ENCODE measurements at regions not wholly inside any gene's neighbourhood (a gene's known extent, or its start where the extent isn't known, plus 50 kb on each side); places are given as distances from the start of the nearest gene placed in this dataset.

DNA sequence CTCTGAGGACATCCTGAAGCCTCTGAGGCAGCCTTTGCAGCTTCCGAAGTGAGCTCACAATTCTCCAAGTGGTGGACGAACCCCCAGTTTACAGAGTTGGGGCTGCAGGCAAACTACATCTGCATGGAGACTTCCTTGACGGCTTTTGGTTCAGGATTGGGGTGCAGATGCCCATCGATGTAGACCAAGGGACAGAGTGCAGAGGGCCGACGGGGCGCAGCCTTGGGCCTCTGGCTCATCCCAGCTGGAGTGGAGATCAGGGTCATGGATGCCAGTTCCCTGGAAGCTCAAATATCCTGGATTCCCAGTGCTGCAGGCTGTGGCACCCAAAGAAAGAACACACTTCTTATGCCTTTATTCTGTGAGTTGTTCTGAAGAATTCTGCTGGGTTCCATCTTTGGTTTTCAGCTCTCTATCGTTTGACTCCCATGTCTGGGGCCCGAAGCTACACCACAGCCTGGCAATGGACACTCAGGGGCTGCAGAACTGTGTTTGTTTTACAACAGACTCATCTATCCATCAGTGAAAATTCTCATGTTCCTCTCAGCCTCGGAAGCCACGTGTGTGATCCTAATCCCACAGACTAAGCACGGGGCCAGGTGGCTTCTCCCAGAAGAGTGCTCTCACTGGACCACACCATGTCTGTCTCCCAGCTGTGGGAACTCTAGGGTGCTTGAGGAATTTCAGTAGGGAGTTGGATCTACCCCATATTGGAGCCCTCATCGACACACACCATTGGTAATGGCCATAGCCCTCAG is 414.1 kb upstream of the MYT1L start:
- Mint-ChIP-seq H3K27ac (no peak overlapping the region), H3K4me1 (peaks cover 31% of the 10 kb centered on the region), H3K36me3 (ENCODE audit: low read depth) (no peaks in the 10 kb centered on the region), H3K4me3 (no peak overlapping the region), H3K27me3 (ENCODE audit: low read depth, poor library complexity) (peaks cover 11% of the 10 kb centered on the region), H3K9me3 (peaks cover 6% of the 10 kb centered on the region)
- TF ChIP-seq, protein P1, sequence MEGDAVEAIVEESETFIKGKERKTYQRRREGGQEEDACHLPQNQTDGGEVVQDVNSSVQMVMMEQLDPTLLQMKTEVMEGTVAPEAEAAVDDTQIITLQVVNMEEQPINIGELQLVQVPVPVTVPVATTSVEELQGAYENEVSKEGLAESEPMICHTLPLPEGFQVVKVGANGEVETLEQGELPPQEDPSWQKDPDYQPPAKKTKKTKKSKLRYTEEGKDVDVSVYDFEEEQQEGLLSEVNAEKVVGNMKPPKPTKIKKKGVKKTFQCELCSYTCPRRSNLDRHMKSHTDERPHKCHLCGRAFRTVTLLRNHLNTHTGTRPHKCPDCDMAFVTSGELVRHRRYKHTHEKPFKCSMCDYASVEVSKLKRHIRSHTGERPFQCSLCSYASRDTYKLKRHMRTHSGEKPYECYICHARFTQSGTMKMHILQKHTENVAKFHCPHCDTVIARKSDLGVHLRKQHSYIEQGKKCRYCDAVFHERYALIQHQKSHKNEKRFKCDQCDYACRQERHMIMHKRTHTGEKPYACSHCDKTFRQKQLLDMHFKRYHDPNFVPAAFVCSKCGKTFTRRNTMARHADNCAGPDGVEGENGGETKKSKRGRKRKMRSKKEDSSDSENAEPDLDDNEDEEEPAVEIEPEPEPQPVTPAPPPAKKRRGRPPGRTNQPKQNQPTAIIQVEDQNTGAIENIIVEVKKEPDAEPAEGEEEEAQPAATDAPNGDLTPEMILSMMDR (IDR thresholded peaks at IDR 0.05) = no peak
- no peak for DNase-seq

DNA sequence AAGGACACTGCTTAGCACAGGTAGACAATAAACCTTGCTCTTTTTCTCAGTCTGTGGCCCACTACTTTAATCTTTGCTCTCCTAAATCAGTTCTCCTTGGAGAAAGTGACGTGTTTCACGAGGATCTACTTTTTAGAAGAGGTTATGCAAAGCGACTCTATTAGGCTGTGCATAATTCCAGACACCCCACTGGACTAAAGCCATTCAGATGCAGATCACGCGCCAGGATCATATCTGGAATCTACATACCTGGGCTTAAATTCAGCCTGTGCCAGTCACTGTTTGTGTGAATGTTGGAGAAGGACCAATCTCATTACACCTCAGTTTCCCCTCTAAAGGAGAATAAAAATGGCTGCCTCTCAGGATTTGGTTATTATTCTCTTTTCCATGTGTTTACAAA is 413.0 kb upstream of the MYT1L start:
- TF ChIP-seq, protein P1 (IDR thresholded peaks at IDR 0.05) = no peak
- no peak for DNase-seq
- Mint-ChIP-seq H3K36me3 (ENCODE audit: low read depth) (no peaks in the 10 kb centered on the region), H3K27me3 (ENCODE audit: low read depth, poor library complexity) (peaks cover 15% of the 10 kb centered on the region), H3K9me3 (peaks cover 8% of the 10 kb centered on the region), H3K27ac (no peak overlapping the region), H3K4me1 (peaks cover 31% of the 10 kb centered on the region), H3K4me3 (no peak overlapping the region)

DNA sequence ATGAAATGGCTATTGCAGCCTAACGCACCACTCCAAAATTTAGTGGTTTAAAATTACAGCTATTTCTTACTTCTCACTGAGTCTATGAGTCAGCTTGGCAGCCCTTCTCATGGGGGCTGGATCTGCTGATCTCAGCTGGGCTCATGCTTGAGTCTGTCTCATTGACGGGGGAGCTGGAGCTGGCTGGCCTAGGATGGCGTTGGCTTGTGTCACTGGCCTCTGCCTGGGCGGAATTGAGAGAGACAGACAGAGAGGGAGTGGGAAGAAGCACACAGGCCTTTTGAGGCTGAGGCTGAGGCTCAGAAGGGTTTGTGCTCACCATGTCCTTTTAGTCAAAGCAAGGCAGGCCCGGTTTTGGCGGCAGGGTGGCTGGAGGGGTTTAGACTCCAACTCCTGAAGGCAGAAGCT is 412.1 kb upstream of the MYT1L start:
- DNase-seq = no peak
- Mint-ChIP-seq H3K36me3 (ENCODE audit: low read depth) (no peaks in the 10 kb centered on the region), H3K27me3 (ENCODE audit: low read depth, poor library complexity) (peaks cover 15% of the 10 kb centered on the region), H3K9me3 (peaks cover 8% of the 10 kb centered on the region), H3K4me3 (no peak overlapping the region), H3K27ac (peak overlapping the region; percentile 58), H3K4me1 (peaks cover 31% of the 10 kb centered on the region)
- TF ChIP-seq, protein P1 (IDR thresholded peaks at IDR 0.05) = no peak

DNA sequence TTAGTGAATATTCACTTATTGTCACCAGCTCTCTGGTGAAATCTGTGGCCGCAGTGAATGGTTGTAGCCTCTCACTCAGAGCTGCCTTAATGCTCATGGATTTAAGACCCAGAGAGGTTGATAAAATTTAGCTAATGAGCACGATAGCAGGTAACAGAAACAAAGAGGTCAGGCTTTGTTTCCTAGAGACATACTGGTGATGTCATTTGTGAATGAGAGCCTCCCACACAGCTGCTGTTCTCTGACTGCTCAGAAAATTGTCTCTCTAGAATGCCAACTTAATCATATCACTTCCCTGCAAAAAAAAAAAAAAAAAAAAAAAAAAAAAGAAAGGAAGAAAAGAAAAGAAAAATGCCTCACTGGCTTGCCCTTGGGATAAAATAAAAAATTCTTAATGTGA is 411.7 kb upstream of the MYT1L start:
- Mint-ChIP-seq H3K27me3 (ENCODE audit: low read depth, poor library complexity) (peaks cover 15% of the 10 kb centered on the region), H3K4me3 (no peak overlapping the region), H3K9me3 (peaks cover 8% of the 10 kb centered on the region), H3K36me3 (ENCODE audit: low read depth) (no peaks in the 10 kb centered on the region), H3K4me1 (peaks cover 31% of the 10 kb centered on the region), H3K27ac (peak overlapping the region; percentile 58)
- TF ChIP-seq, protein P1 (IDR thresholded peaks at IDR 0.05) = no peak
- no peak for DNase-seq

DNA sequence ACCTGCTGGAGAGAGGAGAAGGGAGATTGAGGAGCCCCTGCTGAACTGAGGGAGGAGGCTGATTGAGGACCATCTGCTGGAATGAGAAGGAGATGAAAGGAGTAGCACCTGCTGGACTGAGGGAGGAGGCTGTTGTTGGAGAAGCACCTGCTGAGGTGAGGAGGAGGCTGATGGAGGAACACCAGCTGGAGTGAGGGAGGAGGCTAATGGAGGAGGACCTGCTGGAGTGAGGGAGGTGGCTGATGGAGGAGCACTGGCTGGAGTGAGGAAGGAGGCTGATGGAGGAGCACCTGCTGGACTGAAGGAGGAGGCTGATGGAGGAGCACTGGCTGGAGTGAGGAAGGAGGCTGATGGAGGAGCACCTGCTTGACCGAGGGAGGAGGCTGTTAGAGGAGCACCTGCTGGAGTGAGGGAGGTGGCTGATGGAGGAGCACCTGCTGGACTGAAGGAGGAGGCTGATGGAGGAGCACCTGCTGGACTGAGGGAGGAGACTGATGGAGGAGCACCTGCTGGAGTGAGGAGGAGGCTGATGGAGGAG is 409.2 kb upstream of the MYT1L start:
- TF ChIP-seq, protein P1 (IDR thresholded peaks at IDR 0.05) = no peak
- Mint-ChIP-seq H3K27me3 (ENCODE audit: low read depth, poor library complexity) (peaks cover 15% of the 10 kb centered on the region), H3K36me3 (ENCODE audit: low read depth) (no peaks in the 10 kb centered on the region), H3K9me3 (peaks cover 8% of the 10 kb centered on the region), H3K27ac (no peak overlapping the region), H3K4me3 (no peak overlapping the region), H3K4me1 (peaks cover 27% of the 10 kb centered on the region)
- DNase-seq = no peak

Measured in nephron progenitor cell (in vitro differentiated cells).